ENCODE measurements at regions not wholly inside any gene's neighbourhood (a gene's known extent, or its start where the extent isn't known, plus 50 kb on each side); places are given as distances from the start of the nearest gene placed in this dataset.
A peak's percentile ranks its signal among the peaks of the same experiment; 100 is the strongest.

DNA sequence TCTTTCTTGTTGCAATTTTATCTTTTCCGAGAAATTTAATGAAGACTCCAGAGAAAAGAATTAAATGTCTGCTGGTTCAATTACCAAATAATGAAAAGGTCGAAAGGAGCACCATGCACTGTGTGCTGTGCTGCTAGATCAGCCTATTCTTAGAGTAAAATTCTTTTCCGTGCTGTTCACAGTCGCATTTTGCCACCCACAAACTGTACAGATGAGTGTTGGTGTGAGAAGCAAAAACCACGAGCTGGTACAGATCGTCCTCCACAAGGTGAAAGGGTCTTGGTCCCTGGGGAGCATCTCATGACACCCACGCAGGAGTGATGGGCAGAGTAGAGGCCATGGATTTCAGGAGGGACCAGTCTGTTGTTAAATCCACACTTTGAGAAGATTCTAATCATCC lies 143.8 kb upstream of the PUM3 start:
- Mint-ChIP-seq H3K27ac (ENCODE audit: unreplicated experiment) (no peak overlapping the region), H3K27me3 (ENCODE audit: unreplicated experiment) (peaks cover 3% of the 10 kb centered on the region), H3K9me3 (ENCODE audit: unreplicated experiment) (peaks cover 4% of the 10 kb centered on the region), H3K36me3 (ENCODE audit: unreplicated experiment) (no peaks in the 10 kb centered on the region), H3K4me1 (ENCODE audit: unreplicated experiment) (peaks cover 14% of the 10 kb centered on the region), H3K4me3 (ENCODE audit: unreplicated experiment) (no peak overlapping the region)
- TF ChIP-seq, protein P1, sequence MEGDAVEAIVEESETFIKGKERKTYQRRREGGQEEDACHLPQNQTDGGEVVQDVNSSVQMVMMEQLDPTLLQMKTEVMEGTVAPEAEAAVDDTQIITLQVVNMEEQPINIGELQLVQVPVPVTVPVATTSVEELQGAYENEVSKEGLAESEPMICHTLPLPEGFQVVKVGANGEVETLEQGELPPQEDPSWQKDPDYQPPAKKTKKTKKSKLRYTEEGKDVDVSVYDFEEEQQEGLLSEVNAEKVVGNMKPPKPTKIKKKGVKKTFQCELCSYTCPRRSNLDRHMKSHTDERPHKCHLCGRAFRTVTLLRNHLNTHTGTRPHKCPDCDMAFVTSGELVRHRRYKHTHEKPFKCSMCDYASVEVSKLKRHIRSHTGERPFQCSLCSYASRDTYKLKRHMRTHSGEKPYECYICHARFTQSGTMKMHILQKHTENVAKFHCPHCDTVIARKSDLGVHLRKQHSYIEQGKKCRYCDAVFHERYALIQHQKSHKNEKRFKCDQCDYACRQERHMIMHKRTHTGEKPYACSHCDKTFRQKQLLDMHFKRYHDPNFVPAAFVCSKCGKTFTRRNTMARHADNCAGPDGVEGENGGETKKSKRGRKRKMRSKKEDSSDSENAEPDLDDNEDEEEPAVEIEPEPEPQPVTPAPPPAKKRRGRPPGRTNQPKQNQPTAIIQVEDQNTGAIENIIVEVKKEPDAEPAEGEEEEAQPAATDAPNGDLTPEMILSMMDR (IDR thresholded peaks at IDR 0.05) = no peak
- DNase-seq (ENCODE audit: extremely low spot score, unreplicated experiment) = no peak

DNA sequence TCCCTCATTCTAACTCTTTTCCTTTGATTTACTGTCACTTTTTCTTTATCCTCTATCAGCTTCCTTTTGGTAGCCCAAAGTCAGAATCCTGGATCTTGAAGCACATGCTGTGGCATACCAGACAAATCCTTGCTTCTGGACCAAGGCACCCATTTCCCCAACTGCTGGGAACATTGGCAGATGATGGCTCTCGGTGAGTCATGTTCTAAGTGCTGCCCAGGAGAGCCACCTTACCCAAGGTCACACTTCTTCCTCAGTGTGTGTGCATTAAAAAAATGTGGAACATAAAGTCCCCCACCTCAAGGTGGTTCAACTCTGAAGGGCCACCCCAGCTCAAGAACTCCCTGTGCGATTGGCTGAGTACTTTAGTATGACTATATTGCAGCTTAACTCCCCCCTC lies 141.4 kb upstream of the PUM3 start:
- H3K27me3 Mint-ChIP-seq (ENCODE audit: unreplicated experiment) = peaks cover 3% of the 10 kb centered on the region
- no peak for DNase-seq (ENCODE audit: extremely low spot score, unreplicated experiment)
- no peak overlapping the region for H3K4me3 Mint-ChIP-seq (ENCODE audit: unreplicated experiment)
- peaks cover 14% of the 10 kb centered on the region for H3K4me1 Mint-ChIP-seq (ENCODE audit: unreplicated experiment)
- H3K36me3 Mint-ChIP-seq (ENCODE audit: unreplicated experiment) = no peaks in the 10 kb centered on the region
- no peak overlapping the region for H3K27ac Mint-ChIP-seq (ENCODE audit: unreplicated experiment)
- H3K9me3 Mint-ChIP-seq (ENCODE audit: unreplicated experiment) = peaks cover 4% of the 10 kb centered on the region
- TF ChIP-seq, protein P1 (IDR thresholded peaks at IDR 0.05) = no peak

DNA sequence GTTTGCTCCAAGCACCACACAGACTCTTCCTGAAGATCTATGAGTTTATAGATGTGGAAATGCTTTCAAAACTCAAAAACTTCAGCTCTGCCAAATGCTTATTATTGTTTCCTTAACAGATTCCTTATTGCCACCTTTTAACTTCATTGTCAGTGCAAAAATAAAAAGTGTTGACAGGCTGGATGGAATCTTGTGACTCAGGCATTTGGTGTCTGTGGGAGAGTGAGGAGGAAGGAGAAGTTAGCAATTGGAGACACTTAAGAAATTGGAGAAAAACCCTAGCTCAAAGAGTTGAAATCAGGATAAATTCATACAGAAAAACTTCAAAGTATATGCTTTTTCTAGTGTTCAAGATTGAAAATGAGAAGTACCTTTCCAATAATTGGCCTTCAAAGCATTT lies 140.6 kb upstream of the PUM3 start:
- peak overlapping the region; percentile 40 for H3K27ac Mint-ChIP-seq (ENCODE audit: unreplicated experiment)
- peaks cover 4% of the 10 kb centered on the region for H3K9me3 Mint-ChIP-seq (ENCODE audit: unreplicated experiment)
- no peaks in the 10 kb centered on the region for H3K36me3 Mint-ChIP-seq (ENCODE audit: unreplicated experiment)
- DNase-seq (ENCODE audit: extremely low spot score, unreplicated experiment) = no peak
- H3K27me3 Mint-ChIP-seq (ENCODE audit: unreplicated experiment) = peaks cover 3% of the 10 kb centered on the region
- H3K4me3 Mint-ChIP-seq (ENCODE audit: unreplicated experiment) = no peak overlapping the region
- TF ChIP-seq, protein P1 (IDR thresholded peaks at IDR 0.05) = no peak
- H3K4me1 Mint-ChIP-seq (ENCODE audit: unreplicated experiment) = peaks cover 14% of the 10 kb centered on the region

DNA sequence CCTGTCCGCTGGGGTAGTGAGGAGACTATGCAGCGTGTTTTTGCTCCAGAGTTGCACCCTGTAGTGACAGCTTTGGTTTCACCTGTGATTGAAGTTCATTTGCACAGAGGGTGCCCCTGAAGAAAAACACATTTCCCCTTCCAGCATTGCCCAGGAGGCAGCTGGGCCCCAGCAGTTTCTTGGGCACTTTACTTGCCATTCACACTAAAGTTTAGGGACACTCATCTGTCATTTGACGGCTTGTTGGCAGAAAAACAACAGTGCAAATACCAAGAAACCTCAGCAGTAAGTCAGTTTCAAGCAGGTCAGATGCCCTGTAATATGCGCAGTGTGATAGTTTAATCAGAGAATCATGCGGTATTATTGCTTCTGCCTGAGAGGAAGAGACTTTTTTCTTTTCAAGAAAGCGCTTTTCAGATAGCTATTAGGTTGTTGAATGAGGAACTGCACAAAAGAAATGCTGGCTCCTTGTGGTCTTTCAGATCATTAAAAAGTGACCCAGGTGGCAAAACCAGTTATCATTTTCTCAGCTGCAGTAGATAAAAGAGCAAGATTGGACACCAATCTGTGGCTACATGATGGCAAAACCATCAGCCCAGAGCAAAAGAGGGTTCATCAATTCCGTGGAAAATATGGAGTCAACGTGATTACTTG lies 136.2 kb upstream of the PUM3 start:
- peaks cover 8% of the 10 kb centered on the region for H3K4me1 Mint-ChIP-seq (ENCODE audit: unreplicated experiment)
- no peak overlapping the region for H3K27ac Mint-ChIP-seq (ENCODE audit: unreplicated experiment)
- TF ChIP-seq, protein P1 (IDR thresholded peaks at IDR 0.05) = no peak
- H3K27me3 Mint-ChIP-seq (ENCODE audit: unreplicated experiment) = peaks cover 3% of the 10 kb centered on the region
- DNase-seq (ENCODE audit: extremely low spot score, unreplicated experiment) = no peak
- peaks cover 4% of the 10 kb centered on the region for H3K9me3 Mint-ChIP-seq (ENCODE audit: unreplicated experiment)
- no peak overlapping the region for H3K4me3 Mint-ChIP-seq (ENCODE audit: unreplicated experiment)
- H3K36me3 Mint-ChIP-seq (ENCODE audit: unreplicated experiment) = no peaks in the 10 kb centered on the region

DNA sequence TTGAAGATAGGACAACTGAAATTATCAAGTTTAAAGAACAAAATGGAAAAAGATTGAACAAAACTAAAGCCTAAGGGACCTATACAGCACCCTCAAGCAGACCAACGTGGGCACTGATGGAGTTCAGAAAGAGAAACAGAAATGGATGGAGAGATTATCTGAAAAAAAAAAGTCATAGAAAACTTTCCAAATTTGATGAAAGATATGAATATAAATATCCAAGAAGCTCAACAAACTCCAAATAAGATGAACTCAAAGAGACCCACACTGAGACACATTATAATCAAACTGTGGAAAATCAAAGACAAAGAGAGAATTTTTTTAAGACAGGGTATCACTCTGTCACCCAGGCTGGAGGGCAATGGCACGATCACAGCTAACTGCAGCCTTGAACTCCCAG lies 128.6 kb upstream of the PUM3 start:
- no peak for DNase-seq (ENCODE audit: extremely low spot score, unreplicated experiment)
- Mint-ChIP-seq H3K27ac (ENCODE audit: unreplicated experiment) (no peak overlapping the region), H3K36me3 (ENCODE audit: unreplicated experiment) (peaks cover 4% of the 10 kb centered on the region), H3K4me1 (ENCODE audit: unreplicated experiment) (no peaks in the 10 kb centered on the region), H3K4me3 (ENCODE audit: unreplicated experiment) (no peak overlapping the region), H3K27me3 (ENCODE audit: unreplicated experiment) (peaks cover 2% of the 10 kb centered on the region), H3K9me3 (ENCODE audit: unreplicated experiment) (peaks cover 18% of the 10 kb centered on the region)
- TF ChIP-seq, protein P1 (IDR thresholded peaks at IDR 0.05) = no peak
